Kidney glomerular epithelial cell (primary cell): ENCODE measurements at regions not wholly inside any gene's neighbourhood (a gene's known extent, or its start where the extent isn't known, plus 50 kb on each side); places are given as distances from the start of the nearest gene placed in this dataset.
A peak's percentile ranks its signal among the peaks of the same experiment; 100 is the strongest.

Experiments
- DNase-seq: peaks from one replicate; lab custom pipeline; 2025; lab: John Stamatoyannopoulos, UW

GRCh38 chr12:127509066-127509778 is 757.7 kb upstream of the TMEM132C start:
- no peak for DNase-seq

- no peak for DNase-seq
These were observed 751.0 kb upstream of the TMEM132C start for GRCh38 chr12:127515941-127516340.

GRCh38 chr12:127516467-127516866 is 750.5 kb upstream of the TMEM132C start:
- no peak for DNase-seq

- DNase-seq: no peak
These were observed 747.2 kb upstream of the TMEM132C start for GRCh38 chr12:127519779-127520178.

GRCh38 chr12:127526925-127527324 is 740.0 kb upstream of the TMEM132C start:
- no peak for DNase-seq

- DNase-seq: no peak
These were observed 738.4 kb upstream of the TMEM132C start for GRCh38 chr12:127528551-127528950.

- no peak for DNase-seq
These were observed 735.4 kb upstream of the TMEM132C start for GRCh38 chr12:127531542-127531941.

GRCh38 chr12:127533353-127533752 is 733.6 kb upstream of the TMEM132C start:
- no peak for DNase-seq

GRCh38 chr12:127536833-127537428 is 730.0 kb upstream of the TMEM132C start:
- DNase-seq: no peak

- DNase-seq: no peak
These were observed 728.7 kb upstream of the TMEM132C start for GRCh38 chr12:127538316-127538715.

- DNase-seq: no peak
These were observed 727.6 kb upstream of the TMEM132C start for GRCh38 chr12:127539226-127539858.

GRCh38 chr12:127542391-127542790 is 724.6 kb upstream of the TMEM132C start:
- no peak for DNase-seq

GRCh38 chr12:127542931-127543330 is 724.0 kb upstream of the TMEM132C start:
- DNase-seq: no peak

GRCh38 chr12:127546721-127547505 is 720.1 kb upstream of the TMEM132C start:
- DNase-seq: no peak

GRCh38 chr12:127548123-127548553 is 718.8 kb upstream of the TMEM132C start:
- DNase-seq: no peak

- DNase-seq: peak; percentile 21
These were observed 716.7 kb upstream of the TMEM132C start for GRCh38 chr12:127550271-127550670.

GRCh38 chr12:127552838-127553237 is 714.1 kb upstream of the TMEM132C start:
- DNase-seq: no peak

- no peak for DNase-seq
These were observed 711.9 kb upstream of the TMEM132C start for GRCh38 chr12:127555071-127555470.

GRCh38 chr12:127556231-127556886 is 710.6 kb upstream of the TMEM132C start:
- DNase-seq: no peak

GRCh38 chr12:127558361-127558760 is 708.6 kb upstream of the TMEM132C start:
- no peak for DNase-seq

- DNase-seq: peak; percentile 81
These were observed 707.5 kb upstream of the TMEM132C start for GRCh38 chr12:127559349-127560040.
